Neuronal stem cell (in vitro differentiated cells): ENCODE measurements at regions not wholly inside any gene's neighbourhood (a gene's known extent, or its start where the extent isn't known, plus 50 kb on each side); places are given as distances from the start of the nearest gene placed in this dataset.

Experiments used
- DNase-seq: peaks from one replicate; pipeline ENCODE4 v3.0.0-alpha.2; 2013; ENCODE audit warnings: low spot score
- H2AFZ ChIP-seq: one replicate; pipeline ENCODE4 v1.6.1; 2013; ENCODE audit warnings: mild to moderate bottlenecking, low read length, inconsistent platforms
- H2AK5ac ChIP-seq: 2 replicates; pipeline ENCODE4 v1.6.1; 2013; ENCODE audit warnings: low read depth, mild to moderate bottlenecking, inconsistent platforms, low read length, moderate library complexity, mixed read lengths
- H2BK120ac ChIP-seq: 2 replicates; pipeline ENCODE4 v1.6.1; 2013; ENCODE audit warnings: low read depth, mild to moderate bottlenecking, inconsistent platforms, low read length, moderate library complexity, mixed read lengths
- H2BK12ac ChIP-seq: one replicate; pipeline ENCODE4 v1.6.1; 2013; ENCODE audit warnings: low read length, inconsistent platforms
- H2BK15ac ChIP-seq: 2 replicates; pipeline ENCODE4 v1.6.1; 2013; ENCODE audit warnings: mild to moderate bottlenecking, low read length, inconsistent platforms, mixed read lengths
- H2BK5ac ChIP-seq: one replicate; pipeline ENCODE4 v1.6.1; 2013; ENCODE audit warnings: inconsistent platforms, mild to moderate bottlenecking, low read length, moderate library complexity
- H3K14ac ChIP-seq: one replicate; pipeline ENCODE4 v1.6.1; 2013; ENCODE audit warnings: low read length, inconsistent platforms
- H3K18ac ChIP-seq: 2 replicates; pipeline ENCODE4 v1.6.1; 2013; ENCODE audit warnings: low read length, inconsistent platforms
- H3K23ac ChIP-seq: 2 replicates; pipeline ENCODE4 v1.6.1; 2013; ENCODE audit warnings: low read depth, mild to moderate bottlenecking, mixed read lengths, low read length, inconsistent platforms; ENCODE audit not compliant: poor library complexity
- H3K27ac ChIP-seq: replicated peaks from 3 replicates; pipeline ENCODE4 v1.5.1; 2013; ENCODE audit warnings: low read length, inconsistent platforms
- H3K27me3 ChIP-seq, 3 experiments: 2 replicates each; pipeline ENCODE4 v1.6.1; 2013; ENCODE audit warnings: low read length in 3 of 3, mild to moderate bottlenecking in 2 of 3, inconsistent platforms in 1 of 3, low read depth in 1 of 3, mixed read lengths in 1 of 3, moderate library complexity in 1 of 3; ENCODE audit not compliant: control insufficient read depth in 3 of 3, insufficient read depth in 3 of 3
- H3K36me3 ChIP-seq, 2 donors: replicated peaks in 1 of 2; 2 replicates each; pipeline ENCODE4 v1.6.1; 2013; ENCODE audit warnings: low read length in 2 of 2; ENCODE audit not compliant: control insufficient read depth in 2 of 2, insufficient read depth in 2 of 2
- H3K4ac ChIP-seq: 2 replicates; pipeline ENCODE4 v1.6.1; 2013; ENCODE audit warnings: inconsistent platforms, mild to moderate bottlenecking, low read length, moderate library complexity
- H3K4me1 ChIP-seq, 2 donors: 1 replicate in 1 of 2; 2 replicates in 1 of 2; pipeline ENCODE4 v1.6.1; 2013; ENCODE audit warnings: low read length in 2 of 2, low read depth in 1 of 2; ENCODE audit not compliant: control insufficient read depth in 2 of 2, insufficient read depth in 1 of 2
- H3K4me2 ChIP-seq: one replicate; pipeline ENCODE4 v1.6.1; 2013; ENCODE audit warnings: mild to moderate bottlenecking, low read length, inconsistent platforms; ENCODE audit not compliant: insufficient read depth, poor library complexity, severe bottlenecking
- H3K4me3 ChIP-seq, 2 donors: 2 replicates each; pipeline ENCODE4 v1.5.1; 2013; ENCODE audit warnings: low read length in 2 of 2, mild to moderate bottlenecking in 2 of 2, inconsistent platforms in 1 of 2, moderate library complexity in 1 of 2
- H3K79me1 ChIP-seq: one replicate; pipeline ENCODE4 v1.6.1; 2013; ENCODE audit warnings: low read depth, mild to moderate bottlenecking, inconsistent platforms, low read length, moderate library complexity
- H3K9ac ChIP-seq: one replicate; pipeline ENCODE4 v1.6.1; 2013; ENCODE audit warnings: mild to moderate bottlenecking, low read depth, low read length, inconsistent platforms; ENCODE audit not compliant: poor library complexity
- H3K9me3 ChIP-seq, 2 donors: replicated peaks in 1 of 2; 2 replicates each; pipeline versions ENCODE3 to v1.6.1; 2013; ENCODE audit warnings: low read length in 2 of 2, mild to moderate bottlenecking in 2 of 2, inconsistent platforms in 1 of 2, low read depth in 1 of 2, mixed read lengths in 1 of 2, moderate library complexity in 1 of 2; ENCODE audit not compliant: control insufficient read depth in 2 of 2, insufficient read depth in 1 of 2
- H4K8ac ChIP-seq: one replicate; pipeline ENCODE4 v1.6.1; 2013; ENCODE audit warnings: low read depth, mild to moderate bottlenecking, inconsistent platforms, low read length, moderate library complexity
- H4K91ac ChIP-seq: one replicate; pipeline ENCODE4 v1.6.1; 2013; ENCODE audit warnings: low read length, low read depth, mild to moderate bottlenecking, inconsistent platforms; ENCODE audit not compliant: poor library complexity
- WGBS, 2 donors: extraction: QIAGEN DNeasy Blood & Tissue Kit; methylation state at CpG; one replicate each; pipeline ENCODE4 v1.1.7; 2013; ENCODE audit warnings: missing lambda C conversion rate in 2 of 2, mixed read lengths in 1 of 2; ENCODE audit not compliant: insufficient read length in 2 of 2, insufficient replicate concordance in 1 of 2; ENCODE audit errors: extremely low coverage in 2 of 2; 5-methylcytosine and 5-hydroxymethylcytosine counted together

DNA sequence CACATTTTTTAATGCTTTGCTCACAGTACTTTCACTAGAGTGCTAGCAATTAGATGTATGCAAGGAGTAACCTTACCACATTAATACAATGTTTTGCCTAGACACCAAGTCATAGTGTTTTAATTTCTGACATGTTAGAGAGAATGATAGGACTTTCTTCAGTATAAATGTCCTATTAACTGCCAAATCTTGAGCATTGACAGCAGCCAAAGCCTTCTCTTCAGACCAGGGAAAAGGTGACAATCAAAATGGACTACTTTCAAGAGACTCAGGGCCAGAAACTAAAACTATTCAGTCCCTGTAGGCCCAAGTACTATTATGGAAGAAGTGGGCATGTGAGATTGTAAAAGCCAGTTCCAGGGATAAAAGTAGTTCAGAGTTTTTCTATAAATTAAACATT is 201.4 kb upstream of the PCDH15 start:
- H2BK5ac ChIP-seq: no peak overlapping the region
- no peak overlapping the region for H3K23ac ChIP-seq
- no peaks in the 10 kb centered on the region for H3K36me3 ChIP-seq
- H3K9me3 ChIP-seq: peaks cover 7 to 8% of the 10 kb centered on the region in 2 donors
- DNase-seq: no peak
- no peak overlapping the region for H2AK5ac ChIP-seq
- H3K9ac ChIP-seq: no peak overlapping the region
- H3K4me3 ChIP-seq: no peak overlapping the region
- no peaks in the 10 kb centered on the region for H3K27me3 ChIP-seq
- H3K4me2 ChIP-seq: no peak overlapping the region
- no peak overlapping the region for H4K91ac ChIP-seq
- H2BK12ac ChIP-seq: no peak overlapping the region
- no peak overlapping the region for H3K18ac ChIP-seq
- no peaks in the 10 kb centered on the region for H3K4me1 ChIP-seq
- no peak overlapping the region for H3K4ac ChIP-seq
- no peak overlapping the region for H2BK15ac ChIP-seq
- no peak overlapping the region for H3K14ac ChIP-seq
- no peak overlapping the region for H2AFZ ChIP-seq
- H3K27ac ChIP-seq: no peak overlapping the region
- H3K79me1 ChIP-seq: no peaks in the 10 kb centered on the region
- no peak overlapping the region for H4K8ac ChIP-seq
- no peak overlapping the region for H2BK120ac ChIP-seq

DNA sequence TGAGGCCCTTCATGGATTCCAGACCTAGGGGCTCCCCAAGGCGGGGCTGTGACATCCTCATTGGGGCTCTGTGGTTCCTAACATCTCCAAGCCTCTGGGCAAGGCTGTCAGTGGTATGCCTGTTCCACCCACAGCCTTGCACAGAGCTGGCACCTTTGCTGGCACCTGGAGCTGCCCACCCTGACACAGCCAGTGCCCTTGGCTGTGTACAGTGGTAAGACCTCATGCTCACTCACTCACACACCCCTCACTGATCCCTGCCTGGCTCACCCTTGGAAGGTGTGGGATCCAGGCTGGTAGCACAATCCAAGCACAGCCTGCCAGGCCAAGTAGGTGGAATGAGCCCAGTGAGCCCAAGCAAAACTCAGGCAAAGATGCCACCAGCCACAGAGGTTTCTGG is 200.4 kb upstream of the PCDH15 start:
- H3K27ac ChIP-seq: no peak overlapping the region
- H3K14ac ChIP-seq: peak overlapping the region; percentile 82
- H3K9ac ChIP-seq: no peak overlapping the region
- H3K4ac ChIP-seq: no peak overlapping the region
- no peak overlapping the region for H4K91ac ChIP-seq
- peaks cover 7 to 8% of the 10 kb centered on the region in 2 donors for H3K9me3 ChIP-seq
- no peak overlapping the region for H2BK15ac ChIP-seq
- H3K36me3 ChIP-seq: no peaks in the 10 kb centered on the region
- no peak overlapping the region for H4K8ac ChIP-seq
- H2BK12ac ChIP-seq: no peak overlapping the region
- H2BK120ac ChIP-seq: peak overlapping the region; percentile 22
- H3K4me3 ChIP-seq: no peak overlapping the region
- H2BK5ac ChIP-seq: no peak overlapping the region
- H3K4me1 ChIP-seq: no peaks in the 10 kb centered on the region
- no peak overlapping the region for H3K4me2 ChIP-seq
- no CpG with 5 or more reads among the region's 1 CpG for WGBS, 2 donors
- no peak overlapping the region for H2AFZ ChIP-seq
- H3K79me1 ChIP-seq: no peaks in the 10 kb centered on the region
- H2AK5ac ChIP-seq: no peak overlapping the region
- no peak for DNase-seq
- no peak overlapping the region for H3K23ac ChIP-seq
- peak overlapping the region; percentile 48 for H3K18ac ChIP-seq
- H3K27me3 ChIP-seq: no peaks in the 10 kb centered on the region

DNA sequence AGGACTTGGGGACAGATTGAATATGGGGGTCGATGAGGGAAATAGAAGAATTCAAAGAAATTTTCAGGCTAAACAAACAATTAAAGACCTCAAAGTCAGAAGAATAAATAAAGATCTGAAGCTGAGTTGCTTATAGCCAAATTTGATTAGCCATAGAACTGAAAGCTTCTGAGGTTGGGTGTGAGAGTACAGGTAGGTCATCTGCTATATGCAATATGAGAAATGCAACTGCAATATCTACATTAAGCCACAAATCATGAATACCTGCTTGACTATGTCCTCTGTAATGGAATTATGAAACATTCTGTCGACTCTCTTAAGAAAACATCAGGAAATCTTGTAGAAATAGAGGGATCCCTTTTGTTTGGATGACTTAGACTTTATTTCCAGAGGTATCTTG is 192.1 kb upstream of the PCDH15 start:
- no peak overlapping the region for H2BK12ac ChIP-seq
- no peaks in the 10 kb centered on the region for H3K27me3 ChIP-seq
- no peak overlapping the region for H2BK5ac ChIP-seq
- no peak overlapping the region for H3K14ac ChIP-seq
- no peak overlapping the region for H2AK5ac ChIP-seq
- H4K8ac ChIP-seq: no peak overlapping the region
- H2AFZ ChIP-seq: no peak overlapping the region
- no CpG with 5 or more reads among the region's 2 CpGs for WGBS, 2 donors
- H3K4me1 ChIP-seq: no peaks in the 10 kb centered on the region
- no peak overlapping the region for H3K9ac ChIP-seq
- no peak overlapping the region for H3K4me2 ChIP-seq
- no peak overlapping the region for H2BK15ac ChIP-seq
- H3K18ac ChIP-seq: no peak overlapping the region
- no peak overlapping the region for H4K91ac ChIP-seq
- no peak overlapping the region for H2BK120ac ChIP-seq
- H3K27ac ChIP-seq: no peak overlapping the region
- no peak overlapping the region for H3K23ac ChIP-seq
- H3K79me1 ChIP-seq: no peaks in the 10 kb centered on the region
- no peaks in the 10 kb centered on the region for H3K9me3 ChIP-seq
- H3K36me3 ChIP-seq: no peaks in the 10 kb centered on the region
- no peak overlapping the region for H3K4me3 ChIP-seq
- DNase-seq: no peak
- H3K4ac ChIP-seq: no peak overlapping the region

DNA sequence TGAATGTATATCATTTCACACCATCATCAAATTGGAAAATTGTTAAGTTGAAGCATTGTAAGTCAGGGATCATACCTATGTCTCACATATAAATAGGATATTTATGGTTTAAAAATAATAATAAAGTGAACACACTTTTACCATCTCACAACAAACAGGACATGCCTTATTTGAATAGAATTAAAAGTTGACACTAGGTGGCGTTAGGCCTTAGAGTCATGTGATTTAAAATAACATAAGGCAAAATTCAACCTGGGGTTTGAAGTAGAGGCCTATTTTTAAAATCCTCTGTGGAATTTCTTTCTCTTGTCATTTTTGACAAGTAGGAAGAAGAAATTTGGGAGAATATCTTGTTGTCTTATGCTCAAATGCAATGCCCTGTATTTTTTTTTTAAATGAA is 184.7 kb upstream of the PCDH15 start:
- DNase-seq: no peak

More for the DNA sequence above, 184.7 kb upstream of the PCDH15 start:
- H2BK120ac ChIP-seq: no peak overlapping the region
- H3K27ac ChIP-seq: no peak overlapping the region
- H2BK12ac ChIP-seq: no peak overlapping the region
- H3K79me1 ChIP-seq: no peaks in the 10 kb centered on the region
- H3K4ac ChIP-seq: no peak overlapping the region
- H3K18ac ChIP-seq: no peak overlapping the region
- no peak overlapping the region for H2AK5ac ChIP-seq
- H2BK5ac ChIP-seq: no peak overlapping the region
- no peak overlapping the region for H4K91ac ChIP-seq
- H2BK15ac ChIP-seq: no peak overlapping the region
- H2AFZ ChIP-seq: peak overlapping the region; percentile 61
- WGBS, 2 donors: no CpG with 5 or more reads among the region's 1 CpG
- no peak overlapping the region for H3K9ac ChIP-seq
- H3K27me3 ChIP-seq: no peaks in the 10 kb centered on the region
- H3K4me3 ChIP-seq: no peak overlapping the region
- no peak overlapping the region for H3K23ac ChIP-seq
- no peaks in the 10 kb centered on the region for H3K4me1 ChIP-seq
- H3K9me3 ChIP-seq: no peaks in the 10 kb centered on the region
- no peak overlapping the region for H3K14ac ChIP-seq
- H3K4me2 ChIP-seq: no peak overlapping the region
- no peaks in the 10 kb centered on the region for H3K36me3 ChIP-seq
- H4K8ac ChIP-seq: no peak overlapping the region
